ENCODE measurements at regions not wholly inside any gene's neighbourhood (a gene's known extent, or its start where the extent isn't known, plus 50 kb on each side); places are given as distances from the start of the nearest gene placed in this dataset.
A peak's percentile ranks its signal among the peaks of the same experiment; 100 is the strongest.

- Histone ChIP-seq H3K4ac (ENCODE audit: low read depth, low read length) (no peak overlapping the region), H2BK120ac (ENCODE audit: insufficient read depth, low read length, poor library complexity) (no peak overlapping the region), H3K4me3 (ENCODE audit: low read depth, low read length) (no peak overlapping the region), H3K79me1 (ENCODE audit: low read length) (no peaks in the 10 kb centered on the region), H3K9ac (ENCODE audit: low read length) (no peak overlapping the region), H3K4me1 (ENCODE audit: control insufficient read depth in 1 of 2, insufficient read depth in 2 of 2, low read length in 2 of 2) (no peaks in the 10 kb centered on the region), H2AFZ (ENCODE audit: insufficient read depth, low read length, poor library complexity) (no peak overlapping the region), H3K23ac (ENCODE audit: low read length) (no peak overlapping the region), H4K12ac (ENCODE audit: low read depth, low read length) (no peak overlapping the region), H2BK5ac (ENCODE audit: low read depth, low read length, poor library complexity) (no peak overlapping the region), H3K14ac (ENCODE audit: low read length) (no peak overlapping the region), H3K79me2 (ENCODE audit: control insufficient read depth, insufficient read depth, low read length, poor library complexity) (no peaks in the 10 kb centered on the region), H3K18ac (ENCODE audit: low read length) (no peak overlapping the region), H4K8ac (ENCODE audit: low read depth, low read length) (no peak overlapping the region), H4K91ac (ENCODE audit: low read depth, low read length) (no peak overlapping the region), H3K9me3 (ENCODE audit: insufficient read depth, low read depth, low read length) (no peaks in the 10 kb centered on the region), H3K27me3 (ENCODE audit: insufficient read depth, low read length) (no peaks in the 10 kb centered on the region), H3K27ac (ENCODE audit: low read depth, low read length) (no peak overlapping the region), H2BK12ac (ENCODE audit: low read length) (no peak overlapping the region), H2AK5ac (ENCODE audit: low read length) (no peak overlapping the region), H3K4me2 (ENCODE audit: low read length) (no peak overlapping the region), H3K36me3 (ENCODE audit: control insufficient read depth in 1 of 2, insufficient read depth in 2 of 2, low read length in 2 of 2) (no peaks in the 10 kb centered on the region)
- no peak for DNase-seq
- no CpG with 5 or more reads among the region's 5 CpGs for WGBS (ENCODE audit: extremely low coverage, insufficient coverage, insufficient read length)
These were observed 185.5 kb downstream of the TAF11L14 start for GRCh38 chr5:17819783-17820182.

GRCh38 chr5:17828681-17829080 lies 194.4 kb downstream of the TAF11L14 start:
- no peak overlapping the region for H2AFZ ChIP-seq (ENCODE audit: insufficient read depth, low read length, poor library complexity)
- no peak overlapping the region for H4K8ac ChIP-seq (ENCODE audit: low read depth, low read length)
- H4K12ac ChIP-seq (ENCODE audit: low read depth, low read length) = no peak overlapping the region
- no peak overlapping the region for H2BK12ac ChIP-seq (ENCODE audit: low read length)
- H2BK120ac ChIP-seq (ENCODE audit: insufficient read depth, low read length, poor library complexity) = no peak overlapping the region
- no peaks in the 10 kb centered on the region for H3K36me3 ChIP-seq (ENCODE audit: control insufficient read depth in 1 of 2, insufficient read depth in 2 of 2, low read length in 2 of 2)
- no peak overlapping the region for H4K91ac ChIP-seq (ENCODE audit: low read depth, low read length)
- no peak overlapping the region for H2BK5ac ChIP-seq (ENCODE audit: low read depth, low read length, poor library complexity)
- no peak overlapping the region for H3K27ac ChIP-seq (ENCODE audit: low read depth, low read length)
- H3K4me3 ChIP-seq (ENCODE audit: low read depth, low read length) = no peak overlapping the region
- peak in 1 of 2 donors; percentile 13 for DNase-seq
- no CpG with 5 or more reads among the region's 2 CpGs for WGBS (ENCODE audit: extremely low coverage, insufficient coverage, insufficient read length)
- no peak overlapping the region for H3K9ac ChIP-seq (ENCODE audit: low read length)
- H3K4ac ChIP-seq (ENCODE audit: low read depth, low read length) = no peak overlapping the region
- H3K79me2 ChIP-seq (ENCODE audit: control insufficient read depth, insufficient read depth, low read length, poor library complexity) = no peaks in the 10 kb centered on the region
- no peaks in the 10 kb centered on the region for H3K27me3 ChIP-seq (ENCODE audit: insufficient read depth, low read length)
- no peaks in the 10 kb centered on the region for H3K9me3 ChIP-seq (ENCODE audit: insufficient read depth, low read depth, low read length)
- no peak overlapping the region for H3K23ac ChIP-seq (ENCODE audit: low read length)
- H2AK5ac ChIP-seq (ENCODE audit: low read length) = no peak overlapping the region
- no peak overlapping the region for H3K4me2 ChIP-seq (ENCODE audit: low read length)
- no peak overlapping the region for H3K14ac ChIP-seq (ENCODE audit: low read length)
- no peaks in the 10 kb centered on the region for H3K4me1 ChIP-seq (ENCODE audit: control insufficient read depth in 1 of 2, insufficient read depth in 2 of 2, low read length in 2 of 2)
- no peaks in the 10 kb centered on the region for H3K79me1 ChIP-seq (ENCODE audit: low read length)
- no peak overlapping the region for H3K18ac ChIP-seq (ENCODE audit: low read length)

GRCh38 chr5:17829456-17829855 lies 195.2 kb downstream of the TAF11L14 start:
- Histone ChIP-seq H2BK12ac (ENCODE audit: low read length) (no peak overlapping the region), H3K9me3 (ENCODE audit: insufficient read depth, low read depth, low read length) (no peaks in the 10 kb centered on the region), H4K8ac (ENCODE audit: low read depth, low read length) (no peak overlapping the region), H3K18ac (ENCODE audit: low read length) (no peak overlapping the region), H3K36me3 (ENCODE audit: control insufficient read depth in 1 of 2, insufficient read depth in 2 of 2, low read length in 2 of 2) (no peaks in the 10 kb centered on the region), H3K79me1 (ENCODE audit: low read length) (no peaks in the 10 kb centered on the region), H3K4ac (ENCODE audit: low read depth, low read length) (no peak overlapping the region), H3K4me3 (ENCODE audit: low read depth, low read length) (no peak overlapping the region), H2BK120ac (ENCODE audit: insufficient read depth, low read length, poor library complexity) (no peak overlapping the region), H3K23ac (ENCODE audit: low read length) (no peak overlapping the region), H3K79me2 (ENCODE audit: control insufficient read depth, insufficient read depth, low read length, poor library complexity) (no peaks in the 10 kb centered on the region), H2AK5ac (ENCODE audit: low read length) (no peak overlapping the region), H3K4me2 (ENCODE audit: low read length) (no peak overlapping the region), H4K12ac (ENCODE audit: low read depth, low read length) (no peak overlapping the region), H3K4me1 (ENCODE audit: control insufficient read depth in 1 of 2, insufficient read depth in 2 of 2, low read length in 2 of 2) (no peaks in the 10 kb centered on the region), H3K27ac (ENCODE audit: low read depth, low read length) (no peak overlapping the region), H3K27me3 (ENCODE audit: insufficient read depth, low read length) (no peaks in the 10 kb centered on the region), H3K9ac (ENCODE audit: low read length) (no peak overlapping the region), H2AFZ (ENCODE audit: insufficient read depth, low read length, poor library complexity) (no peak overlapping the region), H3K14ac (ENCODE audit: low read length) (no peak overlapping the region), H4K91ac (ENCODE audit: low read depth, low read length) (no peak overlapping the region), H2BK5ac (ENCODE audit: low read depth, low read length, poor library complexity) (no peak overlapping the region)
- DNase-seq = no peak
- WGBS (ENCODE audit: extremely low coverage, insufficient coverage, insufficient read length) = no CpG with 5 or more reads among the region's 3 CpGs

GRCh38 chr5:17831279-17831678 lies 197.0 kb downstream of the TAF11L14 start:
- Histone ChIP-seq H3K23ac (ENCODE audit: low read length) (no peak overlapping the region), H3K14ac (ENCODE audit: low read length) (no peak overlapping the region), H2AFZ (ENCODE audit: insufficient read depth, low read length, poor library complexity) (no peak overlapping the region), H3K9ac (ENCODE audit: low read length) (no peak overlapping the region), H3K4me3 (ENCODE audit: low read depth, low read length) (no peak overlapping the region), H2BK5ac (ENCODE audit: low read depth, low read length, poor library complexity) (no peak overlapping the region), H3K4ac (ENCODE audit: low read depth, low read length) (no peak overlapping the region), H3K4me1 (ENCODE audit: control insufficient read depth in 1 of 2, insufficient read depth in 2 of 2, low read length in 2 of 2) (no peaks in the 10 kb centered on the region), H3K36me3 (ENCODE audit: control insufficient read depth in 1 of 2, insufficient read depth in 2 of 2, low read length in 2 of 2) (no peaks in the 10 kb centered on the region), H4K12ac (ENCODE audit: low read depth, low read length) (no peak overlapping the region), H3K18ac (ENCODE audit: low read length) (no peak overlapping the region), H3K4me2 (ENCODE audit: low read length) (no peak overlapping the region), H4K91ac (ENCODE audit: low read depth, low read length) (no peak overlapping the region), H2BK120ac (ENCODE audit: insufficient read depth, low read length, poor library complexity) (no peak overlapping the region), H3K79me1 (ENCODE audit: low read length) (no peaks in the 10 kb centered on the region), H3K79me2 (ENCODE audit: control insufficient read depth, insufficient read depth, low read length, poor library complexity) (no peaks in the 10 kb centered on the region), H2BK12ac (ENCODE audit: low read length) (no peak overlapping the region), H2AK5ac (ENCODE audit: low read length) (no peak overlapping the region), H3K27ac (ENCODE audit: low read depth, low read length) (no peak overlapping the region), H4K8ac (ENCODE audit: low read depth, low read length) (no peak overlapping the region), H3K9me3 (ENCODE audit: insufficient read depth, low read depth, low read length) (no peaks in the 10 kb centered on the region), H3K27me3 (ENCODE audit: insufficient read depth, low read length) (no peaks in the 10 kb centered on the region)
- peak in 1 of 2 donors; percentile 35 for DNase-seq
- no CpG with 5 or more reads among the region's 1 CpG for WGBS (ENCODE audit: extremely low coverage, insufficient coverage, insufficient read length)

All from trophoblast cell (in vitro differentiated cells and primary cell).